GM19238 (cell line): ENCODE measurements at regions not wholly inside any gene's neighbourhood (a gene's known extent, or its start where the extent isn't known, plus 50 kb on each side); places are given as distances from the start of the nearest gene placed in this dataset.

ENCODE experiments used
- DNase-seq: peaks from one replicate; pipeline ENCODE4 v3.0.0; 2011; ENCODE audit warnings: low spot score; ENCODE audit not compliant: insufficient read length

- no peak for DNase-seq
These were observed 154.3 kb upstream of the PCBD1 start for GRCh38 chr10:71042699-71043098.

DNA sequence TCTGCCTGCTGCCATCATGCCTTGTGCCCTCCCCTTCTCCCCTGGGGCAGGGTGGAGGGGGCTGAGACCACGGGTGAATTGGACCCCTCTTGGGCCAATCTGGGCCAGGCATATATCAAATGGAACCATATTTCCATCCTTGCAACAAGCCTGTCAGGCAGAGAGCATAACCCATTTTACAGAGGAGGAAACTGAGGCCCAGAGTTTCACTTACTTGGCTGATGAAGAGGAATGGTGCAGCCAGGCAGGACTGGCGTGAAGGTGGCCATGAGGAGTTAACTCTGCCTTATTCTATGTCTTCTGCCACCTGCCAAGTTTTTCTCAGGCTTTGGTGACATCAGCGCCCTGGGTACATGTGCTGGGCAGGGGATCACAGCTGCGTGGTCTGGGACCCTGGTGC lies 155.5 kb upstream of the PCBD1 start:
- DNase-seq, result no peak

GRCh38 chr10:71044720-71045119 lies 156.4 kb upstream of the PCBD1 start:
- no peak for DNase-seq

DNA sequence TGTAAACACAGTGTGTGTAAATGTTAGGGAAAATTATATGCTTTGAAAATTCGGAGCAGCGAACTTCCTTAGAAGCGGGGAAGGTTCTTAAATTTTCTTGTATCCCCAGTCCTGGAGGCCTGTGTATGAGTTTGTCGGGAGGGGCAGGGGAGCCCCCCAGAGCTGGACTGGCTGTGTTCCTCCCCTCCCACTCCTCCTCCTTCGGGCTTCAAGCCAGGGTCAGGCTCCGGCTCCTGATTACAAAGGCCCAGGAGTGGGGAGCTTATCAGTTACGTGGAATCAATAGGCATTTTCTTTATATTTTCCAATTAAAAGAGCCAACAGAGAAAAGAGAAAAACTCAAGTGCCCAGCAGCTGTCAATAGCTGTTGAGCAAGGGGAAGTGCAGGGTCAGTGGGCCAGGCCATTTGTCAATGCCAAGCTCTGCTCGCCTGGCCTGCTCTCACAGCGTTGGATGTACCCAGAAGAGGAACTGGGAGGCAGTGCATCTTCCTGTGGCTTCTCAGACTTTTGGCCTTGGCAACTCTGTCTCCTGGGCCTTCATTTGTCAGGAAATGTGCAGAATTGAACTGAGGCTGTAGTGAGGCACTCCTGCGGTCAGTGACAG lies 156.9 kb upstream of the PCBD1 start:
- DNase-seq, result no peak

- no peak for DNase-seq
These were observed 157.6 kb upstream of the PCBD1 start for GRCh38 chr10:71045936-71046335.

DNA sequence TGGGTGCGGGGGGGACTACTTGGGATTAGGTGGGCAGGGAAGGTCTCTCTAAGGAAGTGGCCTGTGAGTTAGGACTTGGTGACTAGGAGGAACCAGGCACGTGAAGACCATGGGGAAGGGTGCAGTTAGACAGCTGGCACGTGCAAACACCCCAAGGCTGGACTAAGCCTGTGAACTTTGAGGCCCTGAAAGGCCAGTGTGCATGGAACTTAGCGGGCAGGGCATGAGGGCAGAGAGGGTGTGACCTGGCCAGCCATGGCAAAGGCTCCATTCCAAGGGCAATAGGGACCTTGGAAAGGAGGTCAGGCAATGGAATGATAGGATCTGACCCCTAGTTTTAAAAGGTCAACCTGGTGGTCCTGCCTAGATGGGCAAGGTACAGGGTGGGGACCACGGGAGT lies 158.4 kb upstream of the PCBD1 start:
- DNase-seq, result no peak

DNA sequence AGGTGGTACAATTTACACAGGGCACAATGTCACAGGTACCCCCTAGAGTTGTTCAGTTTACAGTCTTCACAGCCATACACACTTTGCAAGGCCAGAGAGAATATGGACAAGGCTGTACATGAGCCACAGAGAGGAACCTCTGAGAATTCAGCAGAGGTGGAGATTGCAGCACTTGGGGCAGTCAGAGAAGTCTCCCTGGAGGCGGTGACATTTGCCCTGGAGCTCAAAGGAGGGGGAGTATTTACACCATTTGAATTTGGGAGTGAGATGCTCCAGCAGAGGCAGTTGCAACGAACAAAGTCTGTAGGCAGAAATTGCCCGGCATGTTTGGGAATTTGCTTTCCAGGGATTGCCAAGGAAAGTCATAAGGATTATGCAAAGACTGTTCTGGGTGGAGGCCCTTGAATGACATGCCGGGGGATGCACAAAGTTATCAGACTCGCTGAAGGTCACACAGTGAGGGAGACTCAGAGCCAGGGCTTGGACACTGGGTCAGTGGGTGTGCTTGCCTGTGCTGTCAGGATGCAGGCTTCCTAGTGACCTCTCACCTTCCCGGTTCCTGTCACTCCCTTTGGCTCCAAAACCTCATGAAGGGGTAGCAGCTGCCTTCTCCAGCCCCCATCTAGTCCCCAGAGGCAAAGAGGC lies 160.7 kb upstream of the PCBD1 start:
- DNase-seq, result no peak

DNA sequence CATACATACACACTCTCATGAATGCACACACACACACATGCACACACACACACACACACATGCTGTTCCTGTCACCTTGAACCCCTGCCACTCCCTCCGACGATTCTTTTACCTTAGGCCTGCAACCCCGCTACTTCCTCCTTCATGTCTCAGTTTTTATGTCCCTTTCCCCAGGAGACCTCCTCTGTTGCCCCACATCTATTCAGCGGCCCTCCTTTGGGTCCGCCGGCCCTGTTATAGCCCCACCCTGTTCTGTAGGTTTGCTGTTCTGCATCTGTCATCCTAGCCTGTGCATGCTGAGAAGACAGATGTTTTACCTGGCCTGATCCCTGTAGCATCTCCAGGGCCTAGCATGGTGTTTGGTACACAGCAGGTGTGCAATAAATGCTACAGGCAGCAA lies 161.6 kb upstream of the PCBD1 start:
- no peak for DNase-seq

- no peak for DNase-seq
These were observed 160.2 kb upstream of the UNC5B start for GRCh38 chr10:71052076-71052660.

- no peak for DNase-seq
These were observed 159.7 kb upstream of the UNC5B start for GRCh38 chr10:71052708-71053107.

- DNase-seq, result no peak
These were observed 159.0 kb upstream of the UNC5B start for GRCh38 chr10:71053169-71053895.

DNA sequence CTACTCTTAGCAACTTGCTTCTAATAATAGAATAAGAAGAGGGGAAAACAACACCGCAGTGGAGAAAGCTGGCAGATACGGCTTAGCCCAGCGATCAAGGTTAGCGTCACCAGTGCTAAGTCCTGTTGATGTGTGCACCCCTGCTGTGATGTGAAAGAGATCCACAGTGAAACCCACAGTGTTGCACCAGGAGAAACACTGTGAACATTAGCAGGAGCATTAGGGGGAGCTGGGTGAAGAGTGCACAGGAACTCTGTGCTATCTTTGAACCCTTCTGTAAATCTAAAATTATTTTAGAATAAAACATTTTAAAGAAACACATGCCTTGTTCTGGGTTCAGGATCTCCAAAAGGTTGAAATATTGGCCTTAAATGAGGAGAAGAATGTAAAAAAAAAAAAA lies 154.1 kb upstream of the UNC5B start:
- no peak for DNase-seq

GRCh38 chr10:71059054-71059818 lies 153.1 kb upstream of the UNC5B start:
- DNase-seq, result no peak

DNA sequence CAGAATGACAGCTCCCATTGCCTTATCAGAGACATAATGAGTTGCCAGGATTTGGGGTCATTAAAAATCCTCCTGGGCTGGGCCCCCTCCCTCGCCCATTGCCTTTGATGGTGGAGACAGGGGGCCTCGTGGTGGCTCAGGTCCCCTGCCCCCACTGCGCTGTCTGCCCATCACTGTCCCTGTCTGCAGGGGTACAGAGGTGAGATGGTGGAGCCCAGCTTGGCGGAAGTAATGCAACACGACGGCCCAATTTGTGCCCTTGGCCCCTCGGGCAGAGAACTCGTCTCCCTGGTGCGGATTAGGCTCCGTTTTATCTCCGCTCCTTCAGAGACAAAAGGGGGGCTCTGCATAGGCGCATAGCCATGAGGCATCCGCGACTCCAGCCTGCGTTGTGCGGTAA lies 152.4 kb upstream of the UNC5B start:
- DNase-seq, result no peak

- no peak for DNase-seq
These were observed 151.6 kb upstream of the UNC5B start for GRCh38 chr10:71060476-71061426.

DNA sequence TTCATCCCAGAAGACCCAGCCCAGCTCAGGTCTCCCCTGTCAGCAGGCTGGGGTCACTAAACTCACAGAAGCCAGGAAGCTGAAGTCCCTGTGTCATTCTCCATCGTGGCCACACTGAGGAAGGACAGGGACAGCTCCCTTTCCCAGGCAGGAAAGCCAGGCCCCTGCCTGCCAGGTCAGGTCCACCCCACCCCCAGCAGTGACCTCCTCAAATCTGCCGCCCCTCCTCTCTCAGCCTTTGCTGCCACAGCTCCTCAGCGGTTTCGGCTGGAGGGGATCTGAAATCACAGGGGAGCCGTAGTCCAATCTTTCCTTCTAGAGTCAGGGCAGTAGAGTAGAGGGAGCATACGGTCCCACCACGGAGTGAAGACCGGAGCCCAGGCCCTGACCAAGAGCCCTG lies 150.9 kb upstream of the UNC5B start:
- no peak for DNase-seq

DNA sequence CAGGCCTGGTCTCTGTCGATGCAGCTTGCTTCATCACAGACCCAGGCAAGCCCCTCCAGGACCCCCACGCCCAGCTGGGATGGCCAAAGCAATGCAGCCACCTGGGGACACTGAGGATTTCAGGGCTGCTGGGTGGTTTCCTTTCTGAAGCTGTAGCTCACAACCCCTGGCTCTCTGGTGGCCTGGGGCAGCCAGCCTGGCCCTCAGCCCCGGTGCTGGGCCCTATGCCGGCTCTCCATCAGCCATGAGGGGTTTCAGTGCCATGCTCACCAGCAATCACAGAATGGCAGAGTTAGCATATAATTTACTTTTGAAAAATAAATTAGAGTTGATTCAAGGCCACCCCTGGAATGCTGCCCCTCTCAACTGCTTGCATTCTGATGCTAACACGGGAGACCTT lies 150.2 kb upstream of the UNC5B start:
- no peak for DNase-seq

GRCh38 chr10:71063401-71063800 lies 149.0 kb upstream of the UNC5B start:
- DNase-seq, result no peak

DNA sequence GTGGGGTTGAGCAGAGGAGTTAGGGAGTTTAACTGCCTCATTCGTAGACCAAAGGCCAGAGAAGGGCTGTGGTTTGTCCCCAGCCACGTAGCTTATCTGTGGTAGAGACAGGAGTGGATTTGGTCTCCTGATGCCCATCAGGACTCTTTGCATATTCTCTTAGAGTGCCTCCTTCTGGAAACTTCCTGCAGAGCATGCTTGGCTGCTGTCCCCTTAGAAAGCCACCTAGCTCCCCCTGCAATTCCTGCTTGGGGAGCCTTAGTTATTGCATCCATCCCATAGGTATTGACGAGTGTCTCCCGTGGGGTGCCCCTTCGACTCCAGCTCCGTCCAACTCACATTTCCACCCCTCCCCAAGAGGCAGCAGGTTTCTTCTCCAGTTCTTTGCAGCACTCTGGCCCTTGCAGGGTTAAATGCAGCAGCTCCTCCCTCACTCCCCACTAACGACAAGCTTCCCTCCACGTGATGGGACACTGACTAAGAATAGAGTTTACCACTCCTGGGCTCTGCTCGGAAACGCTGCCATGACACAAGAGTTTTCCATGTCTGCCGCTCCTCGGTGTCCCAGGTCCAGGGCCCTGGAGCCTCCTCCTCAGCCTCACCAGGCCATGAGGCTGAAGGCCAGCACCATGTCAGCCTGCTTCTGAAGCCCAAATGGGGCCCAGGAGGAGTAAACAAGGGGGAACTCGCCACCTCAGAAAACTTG lies 147.8 kb upstream of the UNC5B start:
- DNase-seq, result no peak

GRCh38 chr10:71065659-71066058 lies 146.7 kb upstream of the UNC5B start:
- DNase-seq, result no peak
